HG03159 (cell line): ENCODE measurements at regions not wholly inside any gene's neighbourhood (a gene's known extent, or its start where the extent isn't known, plus 50 kb on each side); places are given as distances from the start of the nearest gene placed in this dataset.
A peak's percentile ranks its signal among the peaks of the same experiment; 100 is the strongest.

Experiments used
- ATAC-seq: cut with Tn5 transposase; IDR thresholded peaks from one replicate; pipeline ENCODE4 v1.9.1; 2021; ENCODE audit warnings: mild to moderate bottlenecking, moderate library complexity; ENCODE audit not compliant: unreplicated experiment

DNA sequence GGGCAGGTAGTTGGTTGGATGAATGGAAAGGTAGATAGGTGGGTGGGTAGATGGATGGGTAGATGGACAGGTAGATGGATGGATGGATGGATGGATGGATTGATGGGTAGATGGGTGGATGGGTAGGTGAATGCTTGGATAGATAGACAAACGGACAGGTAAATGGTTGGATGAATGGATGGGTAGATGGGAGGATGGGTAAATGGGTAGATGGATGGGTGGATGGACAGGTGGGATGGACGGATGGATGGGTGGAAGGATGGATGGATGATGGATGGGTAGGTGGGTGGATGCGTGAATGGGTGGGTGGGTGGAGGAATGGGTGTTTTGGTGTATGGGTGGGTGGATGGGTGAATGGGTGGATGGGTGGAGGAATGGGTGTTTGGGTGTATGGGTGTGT, 50.1 kb upstream of the ASAP2 start:
- no peak for ATAC-seq

DNA sequence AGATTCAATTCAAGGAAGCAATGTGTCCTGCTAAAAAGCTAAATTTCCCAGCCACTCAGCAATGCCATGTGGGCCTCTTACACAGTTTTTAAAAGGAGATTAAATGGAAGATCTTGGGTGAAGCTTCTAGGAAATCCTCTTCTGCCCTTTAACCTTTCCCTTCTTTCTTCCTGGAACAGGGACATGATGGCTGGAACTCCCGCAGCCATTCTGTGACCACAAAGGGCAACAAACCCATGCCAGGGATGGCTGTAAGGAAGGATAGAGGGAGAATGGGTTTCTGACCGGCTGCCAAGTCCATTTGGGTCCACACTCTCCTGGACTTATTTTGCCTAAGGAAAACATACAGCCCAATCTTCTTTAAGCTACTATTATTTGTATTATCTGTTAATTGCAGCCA, 52.6 kb upstream of the ASAP2 start:
- ATAC-seq: no peak

DNA sequence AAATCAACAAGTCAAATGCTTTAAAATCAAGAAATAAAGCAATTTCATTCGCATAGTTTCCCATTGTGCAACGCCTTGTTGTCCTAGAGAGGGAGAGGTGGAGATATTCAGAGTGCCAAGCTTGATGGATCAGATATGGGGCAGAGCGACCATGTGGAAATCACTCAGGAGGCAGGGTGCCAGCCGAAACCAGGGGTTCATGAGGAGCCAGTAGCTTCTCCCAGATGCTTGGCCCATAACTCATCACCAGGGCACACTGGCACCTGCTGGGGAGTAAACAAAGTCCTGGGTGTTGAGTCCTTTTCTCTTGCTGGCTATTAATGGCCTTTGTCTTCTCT, 53.0 kb upstream of the ASAP2 start:
- no peak for ATAC-seq

DNA sequence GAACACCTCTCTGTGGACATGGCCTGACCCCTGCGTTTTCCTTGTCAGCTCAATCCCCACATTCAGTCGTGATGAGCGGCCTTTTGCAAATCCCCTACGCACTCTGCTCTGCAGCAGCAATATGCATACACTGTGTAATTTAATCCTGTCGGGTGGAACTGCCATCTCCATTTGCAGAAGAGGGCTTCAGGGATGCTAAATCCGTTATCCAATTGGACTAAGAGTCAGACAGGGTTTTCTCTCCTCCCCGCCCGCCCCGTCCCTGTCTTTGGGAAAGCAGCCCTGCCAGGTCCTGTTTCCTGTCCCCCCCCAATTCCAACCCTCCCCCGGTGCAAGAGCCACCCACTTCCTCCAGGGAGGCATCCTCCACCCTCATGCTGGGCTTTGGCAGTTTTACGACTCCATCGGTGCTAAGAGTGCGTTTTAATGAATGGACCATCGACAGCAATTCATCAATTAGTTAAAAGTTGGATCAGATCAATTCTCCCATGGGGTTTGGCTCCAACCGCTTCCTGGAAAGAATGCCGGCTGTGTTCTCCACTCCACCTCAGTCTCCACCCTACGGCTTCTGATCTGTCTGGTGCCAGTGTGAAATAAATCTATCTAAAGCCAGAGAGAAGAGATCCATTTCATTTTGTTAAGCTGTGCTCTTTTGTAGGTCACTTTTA, 53.5 kb upstream of the ASAP2 start:
- ATAC-seq: no peak

DNA sequence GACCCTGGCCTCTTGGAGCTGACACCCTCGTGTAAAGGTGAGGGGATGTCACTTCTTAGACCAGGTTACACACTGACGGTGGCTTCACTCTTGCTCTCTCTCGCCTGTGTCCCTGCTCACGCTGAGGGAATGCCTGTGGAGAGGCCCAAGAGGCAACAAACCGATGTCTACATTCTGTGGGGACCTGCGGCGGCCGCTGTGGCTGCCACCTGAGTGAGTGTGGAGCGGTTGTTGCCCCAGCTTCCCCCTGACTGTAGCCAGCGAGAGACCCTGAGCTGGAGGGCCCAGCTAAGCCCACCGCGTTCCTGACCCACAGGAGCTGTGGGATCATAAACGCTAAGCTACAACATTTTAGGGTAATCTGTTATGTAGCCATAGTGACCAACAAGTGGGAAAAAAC, 55.7 kb upstream of the ASAP2 start:
- ATAC-seq: no peak

DNA sequence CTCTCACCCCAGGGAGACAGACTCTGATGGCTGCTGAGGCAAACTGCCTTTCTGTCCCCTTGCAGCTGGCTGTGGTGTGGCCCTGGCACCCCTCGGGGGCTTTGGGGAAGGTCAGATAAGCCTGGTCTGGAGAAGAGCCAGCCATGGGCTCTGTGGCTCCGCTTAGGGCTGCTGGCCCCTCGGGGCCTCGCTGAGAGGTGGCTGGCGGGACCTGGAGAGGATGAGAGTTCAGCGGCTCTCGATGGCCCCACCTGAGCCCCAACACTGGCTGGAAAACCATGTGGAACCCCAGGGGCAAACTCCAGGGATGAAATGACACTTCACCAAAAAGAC, 56.1 kb upstream of the ASAP2 start:
- no peak for ATAC-seq

DNA sequence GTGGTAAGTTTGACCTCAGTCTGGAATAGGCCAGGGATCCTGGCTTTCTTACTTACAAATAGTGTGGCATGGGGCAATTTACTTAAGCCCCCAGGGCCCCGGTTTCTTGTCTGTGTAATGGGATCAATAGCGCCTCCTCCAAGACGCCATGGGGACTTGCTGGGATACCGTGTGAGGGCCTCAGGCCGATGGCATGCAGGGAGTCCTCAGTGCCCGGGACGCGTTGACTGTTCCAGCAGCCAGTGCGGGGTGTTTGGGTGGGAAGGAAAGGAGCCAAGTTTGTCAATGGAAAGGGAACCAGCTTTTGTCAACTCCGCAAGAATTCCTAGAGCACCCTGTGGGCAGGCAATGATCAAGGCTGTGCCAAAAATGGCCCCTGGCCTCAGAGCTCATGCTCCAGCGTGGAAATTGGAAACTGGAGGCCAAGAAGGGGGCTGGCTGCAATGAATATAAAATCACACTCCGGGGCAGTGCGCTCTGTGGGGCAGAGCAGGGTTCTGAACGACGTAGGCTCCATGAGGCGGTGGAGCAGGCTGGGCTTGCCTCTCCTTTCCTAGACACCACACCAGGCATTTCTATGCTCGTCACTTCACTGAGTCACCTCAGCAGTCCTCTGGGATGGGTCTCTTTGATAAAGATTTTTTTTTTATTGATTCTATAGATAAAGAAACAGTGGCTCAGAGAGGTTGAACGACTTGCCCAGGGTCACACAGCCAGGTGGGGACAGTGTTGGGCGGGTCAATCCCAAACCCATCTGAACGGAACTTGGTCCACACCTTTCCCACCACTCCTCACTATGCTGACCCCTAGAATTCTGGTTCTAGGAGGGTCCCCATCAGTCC, 56.7 kb upstream of the ASAP2 start:
- no peak for ATAC-seq

DNA sequence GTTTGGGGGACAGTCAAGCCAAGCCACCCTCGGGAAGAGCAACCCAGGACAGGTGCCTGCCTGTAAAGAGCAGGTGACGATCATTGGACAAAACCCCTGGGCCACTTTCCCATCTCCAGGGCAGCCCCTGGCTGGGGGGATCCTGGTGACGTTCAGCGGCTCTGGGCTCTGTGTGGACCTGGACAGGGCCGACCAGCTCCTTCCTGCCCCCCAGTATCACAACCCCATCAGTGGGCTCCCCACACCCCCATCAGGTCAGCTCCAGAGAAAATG, 57.3 kb upstream of the ASAP2 start:
- ATAC-seq: no peak

DNA sequence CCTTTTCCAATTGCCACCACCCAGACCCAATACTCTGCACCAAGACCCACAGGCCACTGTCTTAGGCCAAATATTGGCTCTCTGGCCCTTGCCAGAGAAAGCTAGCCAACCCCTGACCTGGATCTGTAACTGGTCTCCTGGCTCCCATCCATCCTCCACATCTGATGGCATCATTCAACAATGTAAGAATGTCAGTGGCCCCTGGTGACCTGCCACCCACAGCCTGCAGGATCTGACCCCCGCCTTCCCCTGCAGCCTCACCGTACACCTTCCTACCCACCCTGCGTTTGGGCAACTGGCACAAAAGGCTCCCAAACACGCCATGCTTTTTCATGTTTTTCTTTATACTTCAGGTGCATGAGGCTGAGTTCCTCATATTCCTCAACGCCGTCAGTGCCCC, 60.0 kb upstream of the ASAP2 start:
- ATAC-seq: no peak

DNA sequence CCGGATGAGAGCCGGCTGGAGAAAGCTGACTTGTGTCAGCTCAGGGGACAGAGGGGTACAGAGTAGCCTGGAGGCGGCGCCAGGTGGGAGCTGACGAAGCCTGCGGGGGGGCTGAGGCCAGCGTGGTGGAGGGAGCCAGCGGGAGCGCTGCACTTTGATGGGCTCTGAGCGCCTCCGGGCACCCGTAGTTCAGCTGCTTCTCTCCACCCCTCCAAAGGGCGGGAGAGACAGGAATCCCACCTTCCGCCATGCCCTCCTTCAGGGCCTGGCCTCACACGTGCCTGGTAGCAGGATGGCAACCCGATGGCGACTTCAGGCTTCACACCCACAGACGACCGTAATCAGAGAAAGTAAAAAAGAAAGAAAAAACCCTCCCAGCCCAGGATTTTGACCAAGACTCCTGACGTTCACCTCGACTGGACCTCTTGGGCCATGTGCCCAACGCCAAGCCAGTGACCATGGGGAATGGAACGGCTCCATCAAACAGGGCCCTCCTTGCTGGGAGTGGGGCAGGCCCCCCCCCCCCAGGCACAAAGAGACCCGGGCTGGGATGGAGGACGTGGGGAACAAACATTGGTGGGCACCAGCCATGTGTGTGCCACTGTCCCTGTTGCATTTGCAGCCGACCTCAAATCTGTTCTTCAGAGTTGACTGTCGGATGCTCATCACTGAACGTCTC, 60.7 kb upstream of the ASAP2 start:
- ATAC-seq: no peak

DNA sequence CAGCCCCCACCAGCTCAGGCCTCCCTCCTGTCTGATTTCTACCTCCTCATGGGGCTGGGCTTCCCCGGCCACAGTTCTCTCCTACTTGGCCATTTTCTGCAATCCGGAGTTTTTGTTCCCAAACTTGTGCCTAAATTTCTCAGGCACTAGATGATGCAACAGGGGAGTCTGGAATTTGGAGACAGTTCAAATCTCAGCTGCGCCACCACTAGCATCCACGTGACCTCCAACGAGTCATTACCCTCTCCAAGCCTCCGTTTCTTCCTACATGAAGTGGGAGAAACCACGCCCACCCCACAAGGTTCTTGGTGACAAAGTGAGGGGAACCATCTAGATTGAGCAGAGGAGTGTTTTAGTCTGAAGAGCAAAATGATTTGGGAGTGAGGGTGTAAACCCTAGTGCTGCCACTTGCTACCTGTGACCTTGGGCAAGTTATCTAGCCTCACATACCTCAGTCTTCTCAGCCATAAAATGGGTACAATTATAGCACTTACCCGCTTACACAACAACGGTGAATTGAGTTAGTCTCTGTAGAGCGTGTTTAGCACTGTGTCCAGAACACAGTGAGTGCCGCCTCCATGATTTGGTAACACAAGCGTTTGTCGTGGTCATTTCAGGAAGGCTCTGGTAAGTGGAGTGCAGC, 61.4 kb upstream of the ASAP2 start:
- no peak for ATAC-seq

DNA sequence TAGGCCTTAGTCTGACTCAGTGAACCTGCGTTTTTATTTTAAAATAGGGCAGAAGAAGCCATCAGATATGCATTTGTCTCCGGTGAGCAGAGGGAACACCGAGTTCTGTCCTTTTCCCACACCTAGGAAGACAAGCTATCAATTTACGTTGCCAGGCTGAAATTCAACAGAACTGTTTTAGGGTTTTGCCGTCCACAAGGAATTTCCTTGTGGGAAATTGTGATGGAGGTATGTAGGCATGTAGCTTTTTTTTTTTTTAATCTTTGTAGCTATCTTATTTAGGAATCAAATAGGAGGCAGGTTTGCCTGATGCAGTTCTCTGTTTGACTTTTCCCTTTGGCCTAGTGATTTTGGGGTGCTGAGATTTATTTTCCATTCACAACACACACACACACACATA, 62.0 kb upstream of the ASAP2 start:
- no peak for ATAC-seq

DNA sequence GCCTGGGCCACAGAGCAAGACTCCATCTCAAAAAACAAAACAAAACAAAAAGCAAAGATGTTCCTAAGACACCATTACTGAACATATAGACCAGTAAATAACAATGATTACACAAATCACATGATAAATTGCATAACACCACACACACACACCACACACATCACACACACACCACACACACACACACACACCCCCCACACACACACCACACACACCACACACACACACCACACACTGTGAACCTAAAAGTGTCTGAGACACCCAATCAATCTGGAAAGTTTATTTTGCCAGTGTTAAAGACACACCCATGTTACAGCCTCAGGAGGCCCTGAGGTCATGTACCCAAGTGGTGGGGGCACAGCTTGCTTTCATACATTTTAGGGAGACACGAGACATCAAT, 62.6 kb upstream of the ASAP2 start:
- no peak for ATAC-seq

DNA sequence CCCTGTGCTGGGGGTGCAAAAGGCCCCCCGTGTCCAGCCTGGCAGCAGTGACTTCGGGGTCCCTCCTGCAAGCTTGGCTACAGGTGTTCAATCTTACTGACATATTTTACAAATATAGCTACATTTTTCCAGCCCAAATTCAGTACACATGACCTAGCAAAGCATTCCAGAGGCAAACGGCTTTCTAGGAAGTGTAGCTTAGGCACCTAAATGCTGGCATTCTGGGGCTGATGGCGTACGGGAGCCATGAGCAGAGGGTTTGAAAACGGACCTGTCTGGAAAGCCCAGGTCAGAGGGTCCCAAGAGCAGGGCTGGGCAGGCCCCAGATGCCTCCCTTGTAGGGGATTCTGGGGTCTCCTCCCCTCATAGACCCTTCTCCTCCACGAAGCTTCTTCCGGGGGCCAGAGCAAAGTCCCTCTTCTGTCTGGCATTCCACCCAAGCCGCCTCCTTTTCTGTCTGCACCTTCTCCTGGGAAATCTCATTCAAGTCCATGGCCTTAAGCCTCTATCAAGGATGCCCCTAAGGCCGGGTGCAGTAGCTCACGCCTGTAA, 63.3 kb upstream of the ASAP2 start:
- ATAC-seq: no peak

DNA sequence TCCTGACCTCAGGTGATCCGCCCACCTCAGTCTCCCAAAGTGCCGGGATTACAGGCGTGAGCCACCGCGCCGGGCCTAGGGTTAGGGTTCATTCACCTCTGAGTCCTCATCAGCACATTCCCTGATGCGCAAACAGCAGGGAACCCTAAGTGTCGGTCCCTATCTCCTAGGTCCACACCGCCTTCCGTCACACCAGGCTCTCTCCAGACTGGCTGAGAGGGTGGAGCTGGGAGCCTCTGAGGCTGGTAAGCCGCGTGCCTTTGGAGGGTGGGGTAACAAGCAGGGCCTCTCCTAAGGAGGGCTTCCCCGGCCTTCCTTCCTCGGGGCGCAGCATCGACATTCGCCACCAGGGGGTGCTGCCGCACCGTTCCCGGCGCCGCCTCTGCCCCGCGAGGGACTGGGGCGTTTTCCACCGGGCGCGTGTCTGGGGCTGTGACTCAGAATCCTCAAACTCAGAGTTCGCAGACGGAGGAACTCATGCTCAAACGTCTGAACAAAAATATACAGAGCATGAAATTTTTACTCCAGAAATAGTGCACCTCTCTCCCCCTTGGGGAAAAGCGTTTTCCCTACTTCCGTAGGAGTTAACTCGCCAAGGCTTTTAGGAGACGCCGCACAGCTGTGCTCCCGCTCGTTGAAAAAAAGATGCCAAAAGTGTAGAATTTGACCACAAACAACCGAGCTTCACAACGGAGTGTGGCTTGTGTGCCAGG, 63.9 kb upstream of the ASAP2 start:
- peak; percentile 84 for ATAC-seq

DNA sequence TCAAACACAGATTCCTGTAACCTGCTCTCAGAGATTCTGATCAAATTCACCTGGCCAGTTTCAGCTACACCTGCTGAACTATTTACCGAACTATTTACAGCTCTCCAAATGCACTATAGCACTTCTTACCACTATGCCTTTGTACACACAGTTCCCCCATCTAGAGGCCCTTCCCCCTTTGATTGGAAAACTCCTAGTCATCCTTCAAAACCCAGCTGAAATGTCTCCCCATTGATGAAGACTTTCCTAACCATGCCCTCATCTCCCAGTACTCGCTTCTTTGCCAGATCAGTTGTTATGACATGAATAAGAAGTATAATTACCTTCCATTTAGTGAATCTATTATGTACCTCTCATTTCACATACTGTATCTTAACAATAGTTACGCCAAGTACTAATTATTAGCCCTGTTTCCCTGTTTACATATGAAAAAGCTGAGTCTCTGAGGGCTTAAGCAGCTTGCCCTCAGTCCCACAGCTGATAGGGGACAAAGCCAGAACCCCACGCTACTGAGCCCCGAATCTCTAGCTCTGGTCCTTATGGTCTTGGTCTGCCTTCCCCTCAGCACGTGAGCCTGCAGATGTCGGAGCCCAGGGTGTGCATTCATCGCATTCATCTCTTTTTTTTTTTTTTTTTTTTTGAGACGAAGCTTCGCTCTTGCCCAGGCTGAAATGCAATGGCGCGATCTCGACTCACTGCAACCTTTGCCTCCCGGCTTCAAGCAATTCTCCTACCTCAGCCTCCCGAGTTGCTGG, 64.7 kb upstream of the ASAP2 start:
- no peak for ATAC-seq

DNA sequence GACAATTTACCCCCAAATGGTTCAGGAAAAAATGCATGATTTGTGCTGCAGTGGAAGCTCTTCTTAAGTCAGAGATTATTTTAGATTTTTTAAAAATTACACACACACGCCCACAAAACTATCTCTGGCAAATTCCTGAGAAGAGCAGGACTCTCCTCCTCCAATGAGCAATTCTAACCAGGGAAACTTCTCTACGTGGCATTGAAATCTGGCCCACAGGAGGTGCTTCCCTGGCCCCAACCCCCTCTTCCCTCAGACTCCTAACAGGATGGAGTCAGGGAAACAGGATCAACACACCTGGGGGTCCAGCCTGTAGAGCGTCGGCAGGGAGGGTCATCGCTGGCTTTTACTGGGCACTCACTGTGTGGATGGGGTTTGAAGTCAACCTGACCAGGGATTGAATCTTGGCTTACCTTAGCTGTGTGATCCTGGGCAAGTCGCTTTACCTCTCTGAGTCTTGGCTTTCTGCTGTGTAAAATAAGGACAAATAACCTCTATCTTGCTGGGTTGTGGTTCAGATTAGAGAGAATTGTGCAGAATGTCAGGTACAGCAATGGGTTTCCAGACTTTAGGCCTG, 65.4 kb upstream of the ASAP2 start:
- no peak for ATAC-seq

DNA sequence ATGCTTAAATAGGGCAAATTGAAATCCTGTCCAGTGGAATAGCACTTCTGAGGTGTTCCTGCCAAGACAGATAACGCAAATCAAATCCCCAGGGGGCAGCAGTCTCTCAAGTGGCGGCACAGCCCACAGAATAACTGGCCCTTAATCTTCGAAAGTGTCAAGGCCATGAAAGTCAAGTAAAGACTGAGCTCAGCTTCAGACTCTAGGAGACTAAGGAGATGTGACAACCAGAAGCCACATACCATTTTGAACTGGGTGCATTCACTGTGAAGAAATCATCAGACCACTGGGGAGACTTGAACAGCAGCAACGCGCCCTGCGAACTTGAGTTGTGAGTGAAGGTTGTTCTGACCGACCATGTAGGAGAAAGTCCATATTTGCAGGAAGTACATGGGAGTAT, 66.0 kb upstream of the ASAP2 start:
- no peak for ATAC-seq

DNA sequence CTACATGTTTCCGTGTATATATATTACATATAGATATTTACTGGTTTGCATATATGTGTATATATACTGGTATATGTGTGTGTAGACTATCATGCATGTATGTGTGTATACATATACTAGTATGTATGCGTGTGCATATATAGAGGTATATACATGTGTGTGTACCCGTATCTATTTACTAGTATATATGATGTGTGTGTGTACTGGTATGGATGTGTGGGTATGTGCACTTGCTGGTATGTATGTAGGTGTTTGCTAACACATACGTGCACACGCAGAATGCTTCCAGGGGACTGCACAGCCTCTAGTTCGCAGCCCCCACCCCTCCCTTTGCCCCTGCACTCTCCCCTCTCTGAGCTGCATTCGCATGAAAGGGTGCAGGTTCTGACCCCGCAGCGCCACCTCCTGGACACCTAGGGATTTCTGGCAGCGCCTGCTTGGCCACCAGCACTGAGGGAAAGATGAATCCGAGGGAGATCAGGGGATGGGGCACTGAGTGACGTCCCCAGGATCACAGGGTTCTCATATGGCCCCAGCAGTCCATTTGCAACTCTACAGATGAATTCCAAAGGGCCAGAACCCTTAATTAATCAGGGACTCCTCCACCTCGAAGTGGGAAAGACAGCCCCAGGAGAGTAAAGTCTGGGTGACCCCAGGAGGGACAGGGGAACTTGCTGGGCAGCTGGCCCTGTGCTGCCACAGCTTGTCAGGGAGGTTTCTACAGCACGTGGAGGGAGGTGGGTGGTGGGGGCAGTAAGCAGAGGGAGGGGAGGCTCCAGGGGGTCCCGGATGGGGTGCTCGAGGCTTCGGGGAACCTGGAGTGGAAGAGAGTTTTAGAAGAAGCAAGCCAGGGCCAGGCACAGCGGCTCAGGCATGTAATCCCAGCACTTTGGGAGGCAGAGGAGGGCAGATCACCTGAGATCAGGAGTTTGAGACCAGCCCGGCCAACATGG, 66.8 kb upstream of the ASAP2 start:
- ATAC-seq: peak; percentile 42
